SK-N-MC (cell line): ENCODE measurements at regions not wholly inside any gene's neighbourhood (a gene's known extent, or its start where the extent isn't known, plus 50 kb on each side); places are given as distances from the start of the nearest gene placed in this dataset.

Experiments used
- EZH2 ChIP-seq: fragments of 200-600 bp; sonication (generic); IDR thresholded peaks from one replicate; pipeline ENCODE4 v1.6.1; 2017; ENCODE audit warnings: antibody characterized with exemption
- POLR2AphosphoS5 ChIP-seq: IDR thresholded peaks from 2 replicates; pipeline ENCODE4 v1.6.1; 2012; ENCODE audit warnings: mild to moderate bottlenecking, low read depth, low read length, borderline replicate concordance

DNA sequence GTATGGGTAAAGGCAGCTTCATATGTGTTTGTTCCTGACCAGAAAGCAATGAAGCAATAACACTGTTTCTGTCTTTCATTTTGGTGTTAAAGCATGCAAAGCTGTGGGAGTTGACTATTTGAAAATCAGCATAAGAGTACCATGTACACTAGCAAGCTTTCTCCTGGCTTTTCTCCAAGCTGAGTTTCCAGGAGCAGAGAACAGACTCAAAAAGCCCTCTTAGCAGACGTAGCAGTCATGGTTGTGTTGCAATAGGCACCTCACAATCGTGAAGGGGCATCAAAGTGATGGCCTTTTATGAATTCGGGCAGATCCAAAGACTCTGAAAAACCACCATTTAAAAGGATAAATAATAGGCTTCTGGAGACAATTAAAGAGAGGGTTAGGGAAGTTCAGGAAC, 159.7 kb downstream of the PTGER3 start:
- TF ChIP-seq POLR2AphosphoS5, result no peak
- no peak for TF ChIP-seq EZH2
